ENCODE measurements at regions not wholly inside any gene's neighbourhood (a gene's known extent, or its start where the extent isn't known, plus 50 kb on each side); places are given as distances from the start of the nearest gene placed in this dataset.
"Not testable (repeated sequence)": the region's sequence is repeated elsewhere in the genome, so short reads cannot be mapped to it uniquely, and the experiment has no call there.

- not testable (repeated sequence) for TF ChIP-seq CTCF, POLR2A (IDR thresholded peaks at IDR 0.05)
Measured at GRCh38 chr2:111480633-111481032, 359.9 kb downstream of the BCL2L11 start.

Data from thyroid gland (tissue), 4 donors.